IMR-90 (cell line): ENCODE measurements at regions not wholly inside any gene's neighbourhood (a gene's known extent, or its start where the extent isn't known, plus 50 kb on each side); places are given as distances from the start of the nearest gene placed in this dataset.

Source experiments
- ATAC-seq: fragments of 200-7000 bp; cut with Tn5 transposase; 2 replicates; pipeline ENCODE4 v1.9.1; 2020; ENCODE audit warnings: low read depth, mild to moderate bottlenecking, moderate library complexity
- BruUV-seq: library from RNA; stranded (reverse); fragments of 400-500 nt; replicated peaks from 2 replicates; lab custom pipeline; 2021; lab: Mats Ljungman, UMichigan
- CTCF ChIA-PET: fragments of 300-600 bp; formaldehyde crosslinking; extraction: SDS; loops from one replicate; lab custom pipeline; 2021; ENCODE audit warnings: antibody characterized with exemption; lab: Yijun Ruan, JAX
- POLR2A ChIA-PET: fragments of 300-600 bp; sonication (Branson Sonifier 250); formaldehyde crosslinking; loops from one replicate; lab custom pipeline; 2022; ENCODE audit warnings: antibody characterized with exemption; ENCODE audit not compliant: unreplicated experiment; lab: Charles Lee
- DNase-seq: peaks from one replicate; pipeline ENCODE4 v3.0.0; 2013
- H2AFZ ChIP-seq: replicated peaks from 2 replicates; pipeline ENCODE3; 2013; ENCODE audit warnings: low read length, mild to moderate bottlenecking; ENCODE audit not compliant: poor library complexity
- H2AK5ac ChIP-seq: 2 replicates; pipeline ENCODE4 v1.6.1; 2013; ENCODE audit warnings: low read depth, low read length, inconsistent platforms
- H2AK9ac ChIP-seq: replicated peaks from 2 replicates; pipeline ENCODE3; 2013; ENCODE audit warnings: mild to moderate bottlenecking, low read depth, low read length, moderate library complexity; ENCODE audit not compliant: poor library complexity
- H2BK120ac ChIP-seq: 2 replicates; pipeline ENCODE4 v1.6.1; 2013; ENCODE audit warnings: low read depth, low read length, inconsistent platforms
- H2BK15ac ChIP-seq: 3 replicates; pipeline ENCODE4 v1.6.1; 2013; ENCODE audit warnings: low read depth, low read length, inconsistent platforms
- H2BK20ac ChIP-seq: 2 replicates; pipeline ENCODE4 v1.6.1; 2013; ENCODE audit warnings: low read depth, mild to moderate bottlenecking, inconsistent platforms, low read length, moderate library complexity
- H2BK5ac ChIP-seq: 2 replicates; pipeline ENCODE4 v1.6.1; 2013; ENCODE audit warnings: mild to moderate bottlenecking, low read depth, low read length, inconsistent platforms; ENCODE audit not compliant: poor library complexity, severe bottlenecking
- H3K14ac ChIP-seq: replicated peaks from 2 replicates; pipeline ENCODE4 v1.6.1; 2013; ENCODE audit warnings: low read depth, low read length, inconsistent platforms
- H3K18ac ChIP-seq: 2 replicates; pipeline ENCODE4 v1.6.1; 2013; ENCODE audit warnings: low read depth, low read length, control low read depth
- H3K23ac ChIP-seq: 2 replicates; pipeline ENCODE4 v1.6.1; 2013; ENCODE audit warnings: low read depth, low read length, inconsistent platforms
- H3K27ac ChIP-seq: 2 replicates; pipeline ENCODE4 v1.5.1; 2013; ENCODE audit warnings: mild to moderate bottlenecking, control low read depth, low read length; ENCODE audit not compliant: insufficient read depth
- H3K27me3 ChIP-seq: 2 replicates; pipeline ENCODE4 v1.6.1; 2013; ENCODE audit warnings: low read length; ENCODE audit not compliant: control insufficient read depth, insufficient read depth
- H3K36me3 ChIP-seq: 2 replicates; pipeline ENCODE4 v1.6.1; 2013; ENCODE audit warnings: low read length, mixed read lengths; ENCODE audit not compliant: control insufficient read depth, insufficient read depth
- H3K4ac ChIP-seq: 2 replicates; pipeline ENCODE4 v1.6.1; 2013; ENCODE audit warnings: low read depth, low read length, inconsistent platforms
- H3K4me1 ChIP-seq: 2 replicates; pipeline ENCODE4 v1.6.1; 2013; ENCODE audit warnings: low read length, mixed read lengths; ENCODE audit not compliant: control insufficient read depth, insufficient read depth
- H3K4me2 ChIP-seq: 2 replicates; pipeline ENCODE4 v1.6.1; 2013; ENCODE audit warnings: low read depth, mild to moderate bottlenecking, control low read depth, low read length, moderate library complexity
- H3K4me3 ChIP-seq: 2 replicates; pipeline ENCODE4 v1.5.1; 2013; ENCODE audit warnings: low read depth, mild to moderate bottlenecking, control low read depth, low read length, moderate library complexity; ENCODE audit not compliant: insufficient read depth
- H3K56ac ChIP-seq: 2 replicates; pipeline ENCODE4 v1.6.1; 2013; ENCODE audit warnings: low read length, inconsistent platforms; ENCODE audit not compliant: insufficient read depth; ENCODE audit errors: extremely low read depth
- H3K79me1 ChIP-seq, 2 experiments: 2 replicates each; pipeline ENCODE4 v1.6.1; 2013; ENCODE audit warnings: low read length in 2 of 2, inconsistent platforms in 1 of 2, low read depth in 1 of 2
- H3K9ac ChIP-seq: 2 replicates; pipeline ENCODE4 v1.6.1; 2013; ENCODE audit warnings: low read depth, low read length, control low read depth
- H3K9me1 ChIP-seq: 2 replicates; pipeline ENCODE4 v1.6.1; 2013; ENCODE audit warnings: low read length, inconsistent platforms; ENCODE audit not compliant: insufficient read depth
- H3K9me3 ChIP-seq: 2 replicates; pipeline ENCODE4 v1.6.1; 2013; ENCODE audit warnings: low read length; ENCODE audit not compliant: control insufficient read depth, insufficient read depth
- H4K20me1 ChIP-seq: 2 replicates; pipeline ENCODE4 v1.6.1; 2013; ENCODE audit warnings: low read length, inconsistent platforms; ENCODE audit not compliant: insufficient read depth
- H4K5ac ChIP-seq: 2 replicates; pipeline ENCODE4 v1.6.1; 2013; ENCODE audit warnings: mild to moderate bottlenecking, low read depth, low read length, control low read depth
- H4K8ac ChIP-seq, 2 experiments: 2 replicates each; pipeline ENCODE4 v1.6.1; 2013; ENCODE audit warnings: low read depth in 2 of 2, low read length in 2 of 2, control low read depth in 1 of 2, inconsistent platforms in 1 of 2
- H4K91ac ChIP-seq: 2 replicates; pipeline ENCODE4 v1.6.1; 2013; ENCODE audit warnings: low read depth, low read length, inconsistent platforms; ENCODE audit not compliant: insufficient read depth
- FOS ChIP-seq: fragments of 150-350 bp; IDR thresholded peaks from 2 replicates; pipeline ENCODE4 v1.6.1; 2016; ENCODE audit warnings: low read depth, low read length
- MAFK ChIP-seq: IDR thresholded peaks from 2 replicates; pipeline ENCODE4 v1.6.1; 2012; ENCODE audit warnings: low read depth, low read length, improper control_type of control experiment
- RCOR1 ChIP-seq: IDR thresholded peaks from 2 replicates; pipeline ENCODE4 v1.6.1; 2012; ENCODE audit warnings: mild to moderate bottlenecking, low read length, improper control_type of control experiment; ENCODE audit not compliant: insufficient replicate concordance
- SMC3 ChIP-seq: fragments of 150-350 bp; IDR thresholded peaks from 2 replicates; pipeline ENCODE4 v1.6.1; 2016; ENCODE audit warnings: low read depth, mild to moderate bottlenecking, antibody characterized with exemption, low read length, moderate library complexity
- USF2 ChIP-seq: fragments of 150-350 bp; IDR thresholded peaks from 2 replicates; pipeline ENCODE4 v1.6.1; 2017; ENCODE audit warnings: mild to moderate bottlenecking, antibody characterized with exemption, low read length, low read depth
- WGBS, 2 experiments: methylation state at CpG; one replicate each; pipeline versions ENCODE4 v1.1.5 to v1.1.7; 2013; ENCODE audit warnings: missing lambda C conversion rate in 2 of 2; ENCODE audit not compliant: insufficient read length in 1 of 2; ENCODE audit errors: extremely low coverage in 2 of 2; 5-methylcytosine and 5-hydroxymethylcytosine counted together
- dilution Hi-C: fragments of 300-500 bp; cut with HindIII; formaldehyde crosslinking; loops from one replicate; pipeline ENCODE4 v1.14.3; 2018; ENCODE audit warnings: low sequenced_read_pairs; ENCODE audit not compliant: unreplicated experiment
- in situ Hi-C: fragments of 300-500 bp; cut with MboI; formaldehyde crosslinking; loops from 3 replicates; pipeline ENCODE4 v1.14.3; 2019; ENCODE audit warnings: low sequenced_read_pairs, inconsistent platforms, mixed read lengths
- intact Hi-C: fragments of 100-400 bp; cut with micrococcal nuclease; formaldehyde crosslinking; loops from 2 replicates; pipeline ENCODE4 v1.10.0; 2022

- no peak overlapping the region for H2BK120ac ChIP-seq
- H3K4me1 ChIP-seq, result no peaks in the 10 kb centered on the region
- H3K4me3 ChIP-seq, result no peak overlapping the region
- no peak overlapping the region for H3K4me2 ChIP-seq
- no CpG with 5 or more reads among the region's 2 CpGs for WGBS, 2 experiments
- no peak overlapping the region for H2AK5ac ChIP-seq
- no peak overlapping the region for H3K14ac ChIP-seq
- no peak for TF ChIP-seq SMC3
- no peak for TF ChIP-seq RCOR1
- TF ChIP-seq FOS, result no peak
- TF ChIP-seq MAFK, result no peak
- no peak for TF ChIP-seq USF2
- no peak overlapping the region for H4K8ac ChIP-seq
- ATAC-seq, result no peak
- no peak overlapping the region for H2AK9ac ChIP-seq
- no peak for DNase-seq
- H2BK20ac ChIP-seq, result no peak overlapping the region
- BruUV-seq, result no TSS peak
- no peak overlapping the region for H3K9ac ChIP-seq
- no peak overlapping the region for H4K5ac ChIP-seq
- no peak overlapping the region for H2BK15ac ChIP-seq
- H3K9me1 ChIP-seq, result no peaks in the 10 kb centered on the region
- H3K4ac ChIP-seq, result no peak overlapping the region
- no peaks in the 10 kb centered on the region for H3K9me3 ChIP-seq
- dilution Hi-C loops (no loop called here), intact Hi-C loops (no loop called here), in situ Hi-C loops (no loop called here)
- H4K20me1 ChIP-seq, result no peaks in the 10 kb centered on the region
- no peaks in the 10 kb centered on the region for H3K79me1 ChIP-seq
- CTCF ChIA-PET, result no interaction called here
- no peak overlapping the region for H3K56ac ChIP-seq
- no peak overlapping the region for H2BK5ac ChIP-seq
- no peaks in the 10 kb centered on the region for H3K36me3 ChIP-seq
- no peak overlapping the region for H3K18ac ChIP-seq
- POLR2A ChIA-PET, result no interaction called here
- H4K91ac ChIP-seq, result no peak overlapping the region
- no peak overlapping the region for H3K23ac ChIP-seq
- H3K27me3 ChIP-seq, result no peaks in the 10 kb centered on the region
- no peak overlapping the region for H2AFZ ChIP-seq
- H3K27ac ChIP-seq, result no peak overlapping the region
Measured at GRCh38 chrX:128165884-128166408, 113.7 kb upstream of the ACTRT1 start.
